ENCODE measurements at regions not wholly inside any gene's neighbourhood (a gene's known extent, or its start where the extent isn't known, plus 50 kb on each side); places are given as distances from the start of the nearest gene placed in this dataset.

DNA sequence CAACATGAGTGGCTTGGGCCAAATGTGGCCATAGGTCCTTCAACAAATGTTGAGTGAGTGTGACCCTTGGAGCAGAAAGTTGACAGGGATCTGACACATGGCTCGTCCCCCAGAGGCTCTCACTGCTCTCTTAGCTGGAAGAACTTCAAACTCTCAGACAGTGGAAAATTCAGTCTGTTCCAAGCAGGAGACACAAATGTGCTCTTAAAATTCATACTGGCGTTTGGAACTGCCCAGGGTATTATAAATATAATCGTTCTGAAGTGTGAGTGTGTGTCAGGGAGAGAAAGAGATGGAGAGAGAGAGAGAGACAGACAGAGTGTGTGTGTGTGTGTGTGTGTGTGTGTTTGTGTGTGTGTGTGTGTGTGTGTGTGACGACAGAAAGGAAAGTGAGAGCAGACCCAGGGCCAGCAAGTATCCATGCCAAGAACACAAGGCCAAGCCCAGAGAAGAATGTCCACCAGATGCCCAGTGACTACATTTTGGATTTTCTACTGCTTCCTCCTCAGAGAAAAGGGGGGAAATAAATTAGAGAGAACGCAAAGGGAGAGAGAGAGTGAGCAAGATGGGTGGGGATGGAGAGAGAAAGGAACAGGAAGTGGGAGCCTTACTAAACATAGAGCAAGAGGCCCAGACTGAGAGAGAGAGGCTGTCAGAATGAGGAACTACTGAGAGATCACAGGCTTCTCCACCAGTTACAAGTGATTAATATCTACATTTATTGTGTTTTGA is 193.6 kb upstream of the NUDT4 start:
- DNase-seq = no peak

DNA sequence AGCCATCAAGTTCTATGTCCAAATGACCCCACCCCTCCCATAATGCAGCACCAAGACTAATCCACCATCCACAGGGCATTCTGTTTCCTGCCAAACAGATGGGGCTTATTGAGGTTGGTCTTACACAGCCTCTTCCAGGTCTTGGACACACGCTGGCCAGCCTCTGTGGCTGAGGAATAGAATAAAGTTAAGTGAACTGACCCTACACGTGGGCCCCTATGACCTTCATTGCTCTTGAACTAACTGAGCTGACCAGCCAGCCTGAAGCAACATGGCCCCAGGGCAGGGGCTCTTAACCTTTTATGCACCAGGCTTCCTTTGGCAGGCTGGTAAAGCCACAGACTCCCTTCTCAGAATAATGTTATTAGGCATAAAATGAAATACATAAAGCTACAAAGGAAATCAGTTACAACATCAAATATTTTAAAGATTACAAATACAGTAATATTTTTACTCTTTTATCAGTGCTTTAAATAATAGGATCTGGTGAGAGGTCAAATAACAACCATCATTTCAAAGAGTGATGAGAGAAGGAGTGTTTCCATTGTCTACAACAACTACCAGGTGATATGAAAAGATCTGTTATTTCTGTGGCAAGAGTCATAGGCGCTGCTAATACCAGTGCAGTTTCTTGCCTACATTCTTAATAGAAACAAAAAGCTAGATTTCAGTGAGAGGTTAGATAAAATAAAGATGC is 192.9 kb upstream of the NUDT4 start:
- DNase-seq = no peak

GRCh38 chr12:93185369-93185741 is 192.4 kb upstream of the NUDT4 start:
- no peak for DNase-seq

- no peak for DNase-seq
Measured at GRCh38 chr12:93186131-93186530, 191.6 kb upstream of the NUDT4 start.

- DNase-seq = no peak
Measured at GRCh38 chr12:93186621-93187020, 191.1 kb upstream of the NUDT4 start.

DNA sequence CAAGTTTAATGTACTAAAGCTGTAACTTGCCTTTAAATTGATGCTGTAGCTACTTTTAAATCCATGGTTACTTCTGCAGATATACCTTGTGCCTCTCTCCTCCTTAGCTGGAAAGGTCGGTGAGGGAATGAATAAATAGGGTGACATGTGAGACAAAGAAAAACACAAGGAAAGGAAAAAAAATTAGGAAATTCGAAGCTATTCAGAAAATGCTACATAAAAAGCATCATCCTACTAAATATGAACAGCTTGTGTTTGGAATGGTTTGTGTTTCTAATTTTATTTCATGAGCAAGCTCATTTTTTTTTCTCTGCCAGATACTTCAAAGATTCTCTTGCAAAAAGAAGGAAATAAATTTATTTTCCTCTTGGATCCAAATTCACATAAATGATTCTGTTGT is 186.3 kb upstream of the NUDT4 start:
- no peak for DNase-seq

DNA sequence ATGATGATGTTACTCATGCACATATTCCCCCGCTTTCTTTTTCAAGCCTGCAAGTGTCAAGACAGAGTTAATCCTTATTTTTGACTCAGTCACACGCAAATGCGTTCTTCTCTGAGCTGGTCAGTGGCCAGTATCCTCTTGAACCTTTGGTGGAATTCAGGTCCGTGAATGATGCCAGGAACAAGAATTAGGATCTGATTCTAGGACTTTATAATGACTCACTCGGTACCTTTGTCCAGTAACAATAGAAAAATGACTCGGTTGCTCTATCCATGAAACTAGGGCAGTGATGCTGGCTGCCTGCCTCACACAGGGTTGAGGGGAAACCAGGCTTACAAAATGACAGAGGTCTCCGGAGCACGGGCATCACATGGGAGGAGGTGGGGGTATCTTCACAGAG is 185.8 kb upstream of the NUDT4 start:
- no peak for DNase-seq

GRCh38 chr12:93192878-93193277 is 184.8 kb upstream of the NUDT4 start:
- no peak for DNase-seq

DNA sequence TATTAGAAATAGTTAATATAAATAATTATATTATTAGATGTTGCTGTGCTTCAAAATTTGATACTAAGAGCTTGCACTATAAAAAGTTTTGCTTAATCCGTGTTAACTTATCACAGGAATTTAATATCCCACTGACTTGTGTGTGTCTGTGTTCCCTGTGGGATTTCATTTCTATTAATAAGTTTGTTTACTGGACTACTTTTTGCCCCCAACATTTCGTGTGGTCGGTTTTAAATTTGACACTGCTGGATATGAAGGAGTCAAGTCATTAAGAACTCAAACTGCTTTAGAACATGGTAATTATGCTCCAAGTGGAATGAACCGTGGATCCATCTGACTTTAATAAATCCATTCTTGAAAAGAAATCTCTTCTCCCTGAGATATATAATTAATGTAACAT is 182.2 kb upstream of the NUDT4 start:
- no peak for DNase-seq

DNA sequence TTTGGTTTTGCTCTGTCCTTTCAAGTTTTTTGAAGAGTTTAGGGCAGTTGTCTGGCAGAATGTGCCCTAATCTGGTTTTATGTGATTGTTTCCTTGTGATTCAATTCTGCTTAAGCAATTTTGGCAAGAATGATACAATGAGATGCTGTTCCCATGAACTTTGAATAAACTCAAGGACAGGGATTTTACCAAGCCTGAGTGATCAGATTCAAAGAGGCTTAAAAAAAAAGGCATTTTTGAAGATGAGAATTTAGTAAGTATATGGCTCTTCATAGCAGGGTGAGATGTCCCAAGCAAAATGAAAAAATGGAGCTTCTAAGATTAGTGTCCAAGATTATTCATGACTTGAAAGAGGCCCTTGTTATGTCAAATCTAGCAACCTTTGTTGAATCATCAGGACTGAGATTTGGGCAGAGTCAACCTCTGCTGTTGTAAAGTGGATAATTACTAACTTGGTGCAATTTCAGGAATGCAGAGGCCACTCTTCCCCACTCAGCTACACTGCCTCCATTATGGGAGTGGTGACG is 180.6 kb upstream of the NUDT4 start:
- no peak for DNase-seq

DNA sequence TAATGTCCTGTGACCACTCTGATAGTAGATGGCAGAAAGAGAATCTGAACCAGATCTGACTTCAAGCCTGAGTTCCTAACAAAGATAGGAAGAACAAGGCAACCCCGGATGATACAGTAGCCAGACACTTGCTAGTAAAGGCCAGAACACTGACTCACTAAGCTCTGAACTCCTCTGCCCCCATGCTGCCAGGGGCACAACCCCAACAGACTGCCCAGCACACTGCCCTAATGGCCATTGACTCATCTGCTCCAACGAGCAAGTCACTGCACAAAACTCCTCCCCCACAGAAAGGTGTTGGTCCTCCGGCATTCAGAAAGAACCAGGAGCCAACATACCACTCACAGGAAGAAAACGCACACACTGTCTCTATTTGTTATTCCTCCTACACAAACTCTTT is 179.6 kb upstream of the NUDT4 start:
- no peak for DNase-seq

GRCh38 chr12:93199831-93200236 is 177.9 kb upstream of the NUDT4 start:
- no peak for DNase-seq

- DNase-seq = no peak
Measured at GRCh38 chr12:93200291-93200917, 177.3 kb upstream of the NUDT4 start.

- DNase-seq = no peak
Measured at GRCh38 chr12:93201990-93202389, 175.7 kb upstream of the NUDT4 start.

DNA sequence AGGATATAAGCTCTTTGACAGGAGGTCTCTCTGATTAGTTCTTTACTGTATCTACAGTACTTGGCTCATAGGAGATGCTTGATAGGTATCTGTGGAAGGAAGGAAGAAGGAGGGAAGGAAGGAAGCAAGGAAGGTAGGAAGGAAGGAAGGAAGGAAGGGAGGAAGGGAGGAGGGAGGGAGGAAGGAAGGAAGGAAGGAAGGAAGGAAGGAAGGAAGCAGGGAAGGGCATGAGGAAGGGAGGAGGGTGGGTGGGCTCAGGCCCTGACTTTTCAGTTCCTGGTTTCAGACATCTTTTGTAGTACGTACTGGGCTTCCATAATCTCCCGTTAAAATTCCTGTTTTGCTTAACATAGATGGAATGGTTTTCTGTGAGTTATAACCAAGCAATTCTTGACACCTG is 175.0 kb upstream of the NUDT4 start:
- DNase-seq = no peak

GRCh38 chr12:93203361-93203760 is 174.4 kb upstream of the NUDT4 start:
- no peak for DNase-seq

DNA sequence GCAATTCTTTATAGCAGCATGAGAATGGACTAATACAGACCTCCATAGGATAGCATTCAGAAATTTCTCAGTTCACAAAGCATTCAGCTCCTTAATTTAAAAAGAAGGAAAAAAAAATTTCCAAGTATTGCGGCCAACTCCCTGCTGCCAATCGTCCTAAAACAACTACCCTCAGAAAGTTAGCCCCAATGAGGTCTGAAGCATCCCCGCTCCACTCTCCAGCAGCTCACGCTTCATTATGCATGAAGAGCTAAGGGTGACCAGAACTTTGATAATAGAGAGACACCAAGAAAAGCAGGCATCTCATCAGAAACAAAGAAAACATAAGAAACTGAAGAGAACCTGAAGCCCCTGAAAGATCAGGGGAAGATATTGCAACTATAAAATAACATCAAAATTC is 172.8 kb upstream of the NUDT4 start:
- DNase-seq = no peak

DNA sequence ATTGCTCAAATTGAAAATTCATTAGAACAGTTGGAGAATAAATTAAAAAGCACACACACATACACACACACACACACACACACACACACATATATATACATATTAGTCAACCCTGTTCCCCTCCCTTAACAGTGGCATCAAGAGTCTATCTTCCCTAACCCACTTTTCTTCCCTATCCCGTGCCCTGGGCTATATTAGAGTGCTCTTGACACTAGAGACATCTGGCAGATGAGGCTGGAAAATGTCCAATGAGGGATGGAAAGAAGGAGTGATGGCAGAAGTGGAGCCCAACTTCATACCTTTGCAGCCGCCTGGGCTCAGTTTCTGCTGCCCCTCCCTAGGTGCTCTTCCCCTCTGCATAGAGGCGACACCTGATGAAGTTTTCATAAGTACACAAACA is 172.4 kb upstream of the NUDT4 start:
- no peak for DNase-seq

DNA sequence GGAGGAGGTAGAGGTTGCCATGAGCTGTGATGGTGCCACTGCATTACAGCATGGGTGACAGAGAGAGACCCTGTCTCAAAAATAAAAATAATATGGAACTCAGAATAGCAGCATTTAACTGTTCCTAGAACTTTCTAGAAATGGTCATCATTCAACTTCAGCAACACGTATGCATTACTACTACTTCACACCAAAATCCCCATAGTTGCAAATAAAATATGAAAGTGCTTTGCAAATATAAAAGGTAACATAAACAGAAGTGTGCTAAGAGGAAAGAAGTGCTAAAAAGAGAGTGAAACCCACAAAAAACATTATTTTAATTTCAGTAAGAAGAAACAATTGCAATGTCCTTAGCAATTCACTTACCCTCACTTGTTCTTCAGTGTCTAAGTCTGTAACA is 169.7 kb upstream of the NUDT4 start:
- no peak for DNase-seq

GRCh38 chr12:93214523-93215289 is 163.0 kb upstream of the NUDT4 start:
- DNase-seq = no peak

DNA sequence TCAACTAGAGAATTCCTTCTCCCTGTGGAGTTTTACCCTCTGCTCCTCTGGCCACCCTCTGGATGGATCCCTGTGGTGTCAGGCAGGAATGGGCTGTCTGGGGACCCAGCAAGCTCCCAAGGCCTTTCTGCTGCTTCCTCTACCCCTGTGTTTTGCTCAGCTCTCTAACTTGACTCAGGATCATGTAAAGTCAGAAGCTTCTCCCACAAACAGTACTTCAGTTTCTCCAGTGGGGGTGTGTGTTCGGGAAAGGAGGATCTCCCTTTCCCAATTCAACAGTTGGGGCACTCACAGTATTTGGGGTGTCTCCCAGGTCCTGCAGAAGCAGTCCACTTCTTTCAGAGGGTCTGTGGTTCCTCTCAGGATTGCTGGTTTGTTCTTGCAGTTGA is 162.4 kb upstream of the NUDT4 start:
- DNase-seq = no peak

- no peak for DNase-seq
Measured at GRCh38 chr12:93219947-93220346, 157.8 kb upstream of the NUDT4 start.

- no peak for DNase-seq
Measured at GRCh38 chr12:93221841-93222240, 155.9 kb upstream of the NUDT4 start.

All from activated CD4-positive, alpha-beta T cell treated with anti-CD3 and anti-CD28 coated beads, Interleukin-2, amount 50 U/mL, for 4 hours (primary cell).